ENCODE measurements at regions not wholly inside any gene's neighbourhood (a gene's known extent, or its start where the extent isn't known, plus 50 kb on each side); places are given as distances from the start of the nearest gene placed in this dataset.

DNA sequence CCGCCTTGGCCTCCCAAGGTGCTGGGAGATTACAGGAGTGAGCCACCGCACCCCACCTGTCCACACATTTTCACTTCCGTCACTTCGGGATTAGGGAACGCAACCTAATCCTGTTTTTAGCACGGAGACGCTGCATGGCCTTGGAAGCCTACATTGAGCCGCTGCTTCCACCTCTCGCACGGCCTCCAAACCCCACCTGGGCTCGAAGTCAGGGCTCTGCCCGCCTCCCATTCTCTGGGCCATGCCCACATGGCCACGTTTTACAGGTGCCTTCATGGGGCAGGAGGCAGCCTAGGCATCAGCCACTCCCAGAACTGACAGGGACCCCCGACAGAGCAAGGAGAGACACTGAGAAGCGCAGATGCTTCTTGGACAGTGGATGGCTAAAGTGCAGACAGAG, 100.6 kb downstream of the OAT start:
- TF ChIP-seq EZH2 (IDR thresholded peaks at IDR 0.05; ENCODE audit: low read length): no peak
- TF ChIP-seq, protein P1, sequence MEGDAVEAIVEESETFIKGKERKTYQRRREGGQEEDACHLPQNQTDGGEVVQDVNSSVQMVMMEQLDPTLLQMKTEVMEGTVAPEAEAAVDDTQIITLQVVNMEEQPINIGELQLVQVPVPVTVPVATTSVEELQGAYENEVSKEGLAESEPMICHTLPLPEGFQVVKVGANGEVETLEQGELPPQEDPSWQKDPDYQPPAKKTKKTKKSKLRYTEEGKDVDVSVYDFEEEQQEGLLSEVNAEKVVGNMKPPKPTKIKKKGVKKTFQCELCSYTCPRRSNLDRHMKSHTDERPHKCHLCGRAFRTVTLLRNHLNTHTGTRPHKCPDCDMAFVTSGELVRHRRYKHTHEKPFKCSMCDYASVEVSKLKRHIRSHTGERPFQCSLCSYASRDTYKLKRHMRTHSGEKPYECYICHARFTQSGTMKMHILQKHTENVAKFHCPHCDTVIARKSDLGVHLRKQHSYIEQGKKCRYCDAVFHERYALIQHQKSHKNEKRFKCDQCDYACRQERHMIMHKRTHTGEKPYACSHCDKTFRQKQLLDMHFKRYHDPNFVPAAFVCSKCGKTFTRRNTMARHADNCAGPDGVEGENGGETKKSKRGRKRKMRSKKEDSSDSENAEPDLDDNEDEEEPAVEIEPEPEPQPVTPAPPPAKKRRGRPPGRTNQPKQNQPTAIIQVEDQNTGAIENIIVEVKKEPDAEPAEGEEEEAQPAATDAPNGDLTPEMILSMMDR (optimal IDR thresholded peaks at IDR 0.05 in 1 of 3, IDR thresholded peaks at IDR 0.05 in 1 of 3, conservative IDR thresholded peaks at IDR 0.05 in 1 of 3; ENCODE audit: extremely low read depth in 1 of 3, insufficient read depth in 2 of 3, low read length in 3 of 3): no peak
- no peak for DNase-seq (ENCODE audit: low read depth, low spot score)
- H3K9me1 ChIP-seq (ENCODE audit: control insufficient read depth, extremely low read depth, insufficient read depth, low read length): no peaks in the 10 kb centered on the region
- no peaks in the 10 kb centered on the region for H3K27me3 ChIP-seq (ENCODE audit: control insufficient read depth, extremely low read depth, insufficient read depth, low read length)
- H3K4me3 ChIP-seq (ENCODE audit: control insufficient read depth in 2 of 3, extremely low read depth in 1 of 3, insufficient read depth in 2 of 3, low read depth in 1 of 3, low read length in 3 of 3): no peak overlapping the region
- H3K4me1 ChIP-seq (ENCODE audit: control insufficient read depth, extremely low read depth, insufficient read depth, low read length): no peaks in the 10 kb centered on the region
- H3K36me3 ChIP-seq (ENCODE audit: control insufficient read depth in 2 of 2, extremely low read depth in 1 of 2, insufficient read depth in 2 of 2, low read length in 2 of 2): no peaks in the 10 kb centered on the region
- FAIRE-seq: no peak
- no peak overlapping the region for H3K9ac ChIP-seq (ENCODE audit: control insufficient read depth, extremely low read depth, insufficient read depth, low read length)
- H3K4me2 ChIP-seq (ENCODE audit: control insufficient read depth, extremely low read depth, insufficient read depth, low read depth, low read length): no peak overlapping the region
- no peak overlapping the region for H3K27ac ChIP-seq (ENCODE audit: control insufficient read depth, insufficient read depth, low read length)
- no peaks in the 10 kb centered on the region for H4K20me1 ChIP-seq (ENCODE audit: control insufficient read depth, extremely low read depth, insufficient read depth, low read length)
- H3K79me2 ChIP-seq (ENCODE audit: control insufficient read depth, insufficient read depth, low read length): no peaks in the 10 kb centered on the region
- H2AFZ ChIP-seq (ENCODE audit: control insufficient read depth, low read length): no peak overlapping the region
- dilution Hi-C loops (cut with MboI; ENCODE audit: extremely low pct_ligation_motif_present, low sequenced_read_pairs): no loop called here
- no peaks in the 10 kb centered on the region for H3K9me3 ChIP-seq (ENCODE audit: control insufficient read depth, low read depth, low read length)

DNA sequence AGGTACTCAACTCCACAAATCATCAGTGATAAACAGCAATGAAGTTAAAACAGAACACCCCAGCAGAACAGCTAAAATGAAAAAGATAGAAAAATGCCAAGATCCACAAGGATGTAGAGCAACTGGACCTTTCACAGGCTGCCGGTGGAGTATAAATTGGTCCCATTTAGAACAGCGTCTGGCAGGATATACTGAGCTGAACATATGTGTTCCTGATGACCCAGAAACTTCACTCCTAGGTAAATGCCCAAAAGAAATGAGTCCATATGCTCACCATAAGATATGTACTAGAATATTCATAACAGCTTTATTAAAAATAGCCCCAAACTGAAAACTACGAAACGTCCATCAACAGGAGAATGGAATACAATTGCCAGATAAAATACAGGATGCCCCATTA, 102.4 kb downstream of the OAT start:
- Histone ChIP-seq H3K9me3 (ENCODE audit: control insufficient read depth, low read depth, low read length) (no peaks in the 10 kb centered on the region), H3K79me2 (ENCODE audit: control insufficient read depth, insufficient read depth, low read length) (no peaks in the 10 kb centered on the region), H3K9ac (ENCODE audit: control insufficient read depth, extremely low read depth, insufficient read depth, low read length) (no peak overlapping the region), H3K4me3 (ENCODE audit: control insufficient read depth in 2 of 3, extremely low read depth in 1 of 3, insufficient read depth in 2 of 3, low read depth in 1 of 3, low read length in 3 of 3) (no peak overlapping the region), H3K27ac (ENCODE audit: control insufficient read depth, insufficient read depth, low read length) (no peak overlapping the region), H3K9me1 (ENCODE audit: control insufficient read depth, extremely low read depth, insufficient read depth, low read length) (no peaks in the 10 kb centered on the region), H3K36me3 (ENCODE audit: control insufficient read depth in 2 of 2, extremely low read depth in 1 of 2, insufficient read depth in 2 of 2, low read length in 2 of 2) (no peaks in the 10 kb centered on the region), H3K27me3 (ENCODE audit: control insufficient read depth, extremely low read depth, insufficient read depth, low read length) (no peaks in the 10 kb centered on the region), H3K4me1 (ENCODE audit: control insufficient read depth, extremely low read depth, insufficient read depth, low read length) (no peaks in the 10 kb centered on the region), H4K20me1 (ENCODE audit: control insufficient read depth, extremely low read depth, insufficient read depth, low read length) (no peaks in the 10 kb centered on the region), H3K4me2 (ENCODE audit: control insufficient read depth, extremely low read depth, insufficient read depth, low read depth, low read length) (no peak overlapping the region), H2AFZ (ENCODE audit: control insufficient read depth, low read length) (no peak overlapping the region)
- FAIRE-seq (no peak), DNase-seq (ENCODE audit: low read depth, low spot score) (no peak)
- TF ChIP-seq EZH2 (IDR thresholded peaks at IDR 0.05; ENCODE audit: low read length): no peak
- TF ChIP-seq, protein P1 (optimal IDR thresholded peaks at IDR 0.05 in 1 of 3, IDR thresholded peaks at IDR 0.05 in 1 of 3, conservative IDR thresholded peaks at IDR 0.05 in 1 of 3; ENCODE audit: extremely low read depth in 1 of 3, insufficient read depth in 2 of 3, low read length in 3 of 3): no peak
- dilution Hi-C loops (cut with MboI; ENCODE audit: extremely low pct_ligation_motif_present, low sequenced_read_pairs): no loop called here
